ENCODE measurements at regions not wholly inside any gene's neighbourhood (a gene's known extent, or its start where the extent isn't known, plus 50 kb on each side); places are given as distances from the start of the nearest gene placed in this dataset.

DNA sequence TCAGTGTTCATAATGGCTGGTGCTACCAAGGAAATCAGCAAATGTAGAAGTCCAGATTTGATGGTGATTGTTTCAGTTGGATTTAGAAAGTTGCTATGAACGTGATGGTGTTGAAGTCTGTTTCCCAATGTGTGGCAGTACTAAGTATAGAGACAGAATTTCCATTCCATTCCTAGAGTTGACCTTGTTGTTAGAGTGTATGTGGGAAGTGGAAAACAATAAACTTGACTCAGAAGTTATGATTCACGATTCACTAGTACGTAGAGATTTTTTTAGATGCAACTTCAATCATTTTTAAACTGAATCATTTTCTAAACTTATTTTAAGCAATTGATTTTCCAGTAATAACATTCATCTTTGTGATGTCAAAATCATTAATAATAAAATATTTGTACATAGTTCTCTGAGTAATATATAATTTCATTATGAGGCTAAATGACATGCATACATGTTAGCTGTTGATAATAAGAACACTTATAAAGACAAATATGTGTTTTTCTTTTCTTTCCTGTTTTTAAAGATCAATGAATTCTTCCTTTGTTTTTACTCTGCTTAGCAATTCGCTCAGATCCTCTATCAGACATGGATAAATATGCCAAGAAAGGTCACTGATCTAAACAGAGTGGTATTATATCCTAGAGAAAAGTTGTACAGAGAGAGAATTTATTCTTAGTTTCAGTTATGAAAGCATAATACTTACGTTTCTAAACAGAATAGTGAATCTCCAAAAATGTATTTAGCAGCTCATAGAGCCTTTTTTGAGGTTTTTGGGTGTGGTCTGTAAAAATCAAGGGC, 108.8 kb upstream of the GPR149 start:
- DNase-seq: no peak

DNA sequence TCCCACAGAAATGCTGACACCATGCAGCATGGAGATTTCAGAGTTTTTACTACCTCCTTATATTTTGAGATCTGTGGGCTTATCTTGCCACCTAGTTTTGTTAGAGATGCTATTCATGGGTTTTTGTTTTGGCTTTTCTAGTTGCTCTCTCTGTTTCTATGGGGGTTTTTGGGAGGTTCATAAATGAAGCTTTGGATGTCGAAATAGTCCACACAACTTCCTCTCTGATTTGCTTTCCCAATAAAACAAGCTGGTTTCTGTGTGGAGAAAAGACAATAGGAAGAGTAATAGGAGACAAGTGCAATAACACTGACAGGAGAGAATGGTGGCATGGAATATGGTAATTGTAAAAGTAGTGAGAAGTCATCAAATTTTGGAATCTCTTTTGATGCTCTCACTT, 106.8 kb upstream of the GPR149 start:
- DNase-seq: no peak

GRCh38 chr3:154522036-154522602, 92.1 kb upstream of the GPR149 start:
- DNase-seq: no peak

GRCh38 chr3:154517404-154517803, 87.4 kb upstream of the GPR149 start:
- no peak for DNase-seq

DNA sequence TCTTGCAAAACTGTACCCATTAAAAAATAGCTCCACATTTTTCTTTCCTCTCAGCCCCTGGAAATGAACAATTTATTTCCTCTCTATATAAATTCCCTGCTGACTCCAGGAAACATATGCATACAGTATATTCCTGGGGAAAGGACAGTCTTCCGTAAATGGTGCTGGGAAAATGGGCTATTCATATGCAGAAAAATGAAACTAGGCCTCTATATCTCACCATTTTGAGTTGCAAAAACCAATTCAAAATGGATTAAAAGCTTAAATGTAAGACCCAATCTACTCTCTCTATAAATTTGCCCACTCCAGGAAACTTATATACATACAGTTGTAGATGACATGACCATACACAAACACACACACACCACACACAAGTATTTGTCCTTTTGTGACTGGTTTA, 85.9 kb upstream of the GPR149 start:
- no peak for DNase-seq

- no peak for DNase-seq
Observed at GRCh38 chr3:154510780-154511179, 80.8 kb upstream of the GPR149 start.

- DNase-seq: no peak
Observed at GRCh38 chr3:154507727-154508126, 77.7 kb upstream of the GPR149 start.

DNA sequence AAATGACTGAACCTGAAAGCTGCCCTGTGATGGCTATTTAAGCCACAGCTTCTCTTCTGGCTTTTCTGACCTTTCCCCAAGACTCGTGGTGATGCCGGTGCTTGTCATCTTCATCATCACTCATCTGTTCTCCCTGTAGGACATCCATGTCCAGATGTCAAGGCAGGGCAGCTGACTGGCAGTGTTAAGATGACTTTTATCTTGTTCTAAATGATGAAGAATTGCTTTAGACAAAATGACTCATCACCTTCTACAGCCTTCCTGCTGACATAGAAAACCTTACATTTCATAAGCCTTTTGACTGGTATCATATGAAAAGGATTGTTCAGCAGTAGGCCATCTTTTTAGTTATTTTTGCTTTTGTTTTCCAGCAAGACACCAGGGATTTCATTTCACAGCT, 67.0 kb upstream of the GPR149 start:
- DNase-seq: no peak

DNA sequence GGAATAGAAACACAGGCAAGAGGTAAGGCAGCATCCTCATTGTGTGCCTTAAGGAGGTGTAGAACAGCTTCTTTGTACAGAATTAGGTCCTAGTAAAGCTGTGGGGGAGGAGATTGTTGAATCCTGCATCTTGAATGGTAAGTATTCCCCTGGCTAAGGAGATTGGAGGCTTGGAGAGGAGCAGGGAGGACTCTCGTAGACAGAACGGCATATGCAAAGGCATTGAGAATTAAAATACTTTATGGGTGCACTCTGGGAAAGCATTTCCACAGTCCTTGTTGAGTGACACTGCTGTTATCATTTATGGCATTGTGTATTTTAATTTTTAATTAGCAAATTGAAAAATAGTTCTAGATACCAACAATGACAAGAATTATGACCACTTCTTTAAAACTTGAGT, 66.5 kb upstream of the GPR149 start:
- DNase-seq: no peak

- DNase-seq: no peak
Observed at GRCh38 chr3:154486949-154487348, 57.0 kb upstream of the GPR149 start.

- DNase-seq: no peak
Observed at GRCh38 chr3:154482507-154482906, 52.5 kb upstream of the GPR149 start.

DNA sequence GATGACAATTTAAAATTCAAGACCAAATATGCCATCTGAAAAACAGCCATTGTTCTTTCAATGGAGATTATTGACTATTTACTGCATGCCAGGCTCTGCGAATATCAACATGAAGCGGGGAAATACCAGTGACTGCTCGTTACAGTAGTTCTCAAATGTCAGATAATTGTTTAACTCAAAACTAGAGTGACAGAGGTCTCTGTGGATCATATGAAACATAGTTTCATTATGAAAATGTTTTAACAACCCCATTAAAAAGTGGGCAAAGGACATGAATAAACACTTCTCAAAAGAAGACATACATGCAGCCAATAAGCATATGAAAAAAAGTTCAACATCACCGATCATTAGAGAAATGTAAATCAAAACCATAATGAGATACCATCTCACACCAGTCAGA, 50.0 kb upstream of the GPR149 start:
- DNase-seq: no peak
